K562 (cell line): ENCODE measurements at regions not wholly inside any gene's neighbourhood (a gene's known extent, or its start where the extent isn't known, plus 50 kb on each side); places are given as distances from the start of the nearest gene placed in this dataset.

Experiments used
- ATAC-seq: fragments of 200-7000 bp; cut with Tn5 transposase; 3 replicates; pipeline ENCODE4 v1.9.1; 2020; ENCODE audit warnings: moderate library complexity
- BruUV-seq: library from RNA; stranded (reverse); fragments of 400-500 nt; replicated peaks from 2 replicates; lab custom pipeline; 2021; lab: Mats Ljungman, UMichigan
- CTCF ChIA-PET: fragments of 300-600 bp; formaldehyde crosslinking; extraction: SDS; loops from one replicate; lab custom pipeline; 2021; ENCODE audit warnings: low intra/inter-chr PET ratio; lab: Yijun Ruan, JAX
- POLR2A ChIA-PET: fragments of 300-600, 350-650 bp; sonication (Branson Sonifier 250); formaldehyde crosslinking; extraction: SDS; loops from one replicate; lab custom pipeline; 2021; ENCODE audit warnings: antibody characterized with exemption, inconsistent platforms; lab: Yijun Ruan, JAX
- DNase-seq, 4 experiments: peaks; one replicate each; pipeline versions ENCODE4 v3.0.0 to v3.0.0-alpha.2; 2011 to 2018; ENCODE audit warnings: low spot score in 3 of 4, mixed read lengths in 3 of 4; ENCODE audit errors: extremely low read depth in 1 of 4
- FAIRE-seq: peaks from 2 replicates; lab custom pipeline; 2011; peaks lifted over from hg19 to GRCh38; lab: Jason Lieb, UNC
- H2AFZ ChIP-seq: 2 replicates; pipeline ENCODE4 v1.6.0; 2011; ENCODE audit warnings: low read depth, low read length, control low read depth, inconsistent platforms
- H3K27ac ChIP-seq: fragments of 200-600 bp; 3 replicates; pipeline ENCODE4 v1.8.0; 2011; ENCODE audit warnings: low read depth, mild to moderate bottlenecking, control low read depth, inconsistent platforms, low read length, moderate library complexity, mixed read lengths; ENCODE audit errors: extremely low read depth
- H3K27me3 ChIP-seq, 2 experiments: fragments of 300-600 bp in 1 of 2; 2 replicates in 1 of 2; 3 replicates in 1 of 2; pipeline versions ENCODE4 v1.6.0 to v1.8.0; 2011; ENCODE audit warnings: inconsistent platforms in 2 of 2, low read length in 2 of 2, mild to moderate bottlenecking in 1 of 2, mixed read lengths in 1 of 2, moderate library complexity in 1 of 2; ENCODE audit not compliant: control insufficient read depth in 2 of 2, insufficient read depth in 2 of 2
- H3K36me3 ChIP-seq: fragments of 300-600 bp; 3 replicates; pipeline ENCODE4 v1.8.0; 2011; ENCODE audit warnings: mild to moderate bottlenecking, low read length, inconsistent platforms; ENCODE audit not compliant: control insufficient read depth, insufficient read depth
- H3K4me1 ChIP-seq, 2 experiments: fragments of 200-600 bp in 1 of 2; replicated peaks in 1 of 2; 2 replicates in 1 of 2; 3 replicates in 1 of 2; pipeline versions ENCODE4 v1.5.1 to v1.8.0; 2011; ENCODE audit warnings: inconsistent platforms in 2 of 2, low read length in 2 of 2, mild to moderate bottlenecking in 1 of 2, mixed read lengths in 1 of 2, moderate library complexity in 1 of 2; ENCODE audit not compliant: control insufficient read depth in 2 of 2, insufficient read depth in 2 of 2
- H3K4me2 ChIP-seq: 2 replicates; pipeline ENCODE4 v1.6.1; 2011; ENCODE audit warnings: low read length, control low read depth, inconsistent platforms, mixed read lengths; ENCODE audit not compliant: insufficient read depth
- H3K4me3 ChIP-seq: fragments of 200-600 bp; sonication (generic), shearing (Covaris generic); 2 replicates; pipeline ENCODE4 v1.5.1; 2016; ENCODE audit warnings: control low read depth, inconsistent platforms
- H3K79me2 ChIP-seq: fragments of 200-600 bp; 3 replicates; pipeline ENCODE4 v1.8.0; 2011; ENCODE audit warnings: low read length, inconsistent platforms; ENCODE audit not compliant: control insufficient read depth, insufficient read depth
- H3K9ac ChIP-seq, 2 experiments: 2 replicates each; pipeline versions ENCODE4 v1.6.0 to v1.6.1; 2011; ENCODE audit warnings: low read depth in 2 of 2, low read length in 2 of 2, control low read depth in 1 of 2, inconsistent platforms in 1 of 2, mild to moderate bottlenecking in 1 of 2, mixed read lengths in 1 of 2; ENCODE audit not compliant: insufficient read depth in 1 of 2
- H3K9me1 ChIP-seq: one replicate; pipeline ENCODE4 v1.6.0; 2011; ENCODE audit warnings: inconsistent platforms, mild to moderate bottlenecking, low read length, moderate library complexity; ENCODE audit not compliant: control insufficient read depth, insufficient read depth
- H3K9me3 ChIP-seq: replicated peaks from 2 replicates; pipeline ENCODE4 v1.5.1; 2011; ENCODE audit warnings: low read depth, low read length, inconsistent platforms; ENCODE audit not compliant: control insufficient read depth, insufficient read depth
- H4K20me1 ChIP-seq: replicated peaks from 2 replicates; pipeline ENCODE4 v1.6.1; 2011; ENCODE audit warnings: low read length, inconsistent platforms, mixed read lengths; ENCODE audit not compliant: control insufficient read depth, insufficient read depth
- CBX5 ChIP-seq: IDR thresholded peaks from 2 replicates; pipeline ENCODE4 v1.6.1; 2014; ENCODE audit warnings: low read depth, borderline replicate concordance
- ETV1 ChIP-seq: fragments of 450-650 bp; conservative IDR thresholded peaks from 2 replicates; pipeline ENCODE4 v1.6.1; 2016; ENCODE audit warnings: missing genetic modification characterization, control low read depth, low read depth, missing compliant biosample characterization
- FOXJ2 ChIP-seq: fragments of 200-800 bp; sonication (Bioruptor generic); IDR thresholded peaks from 2 replicates; pipeline ENCODE4 v1.6.1; 2016; ENCODE audit warnings: missing genetic modification characterization, missing compliant biosample characterization
- FOXJ3 ChIP-seq: sonication (generic); formaldehyde crosslinking; IDR thresholded peaks from 2 replicates; pipeline ENCODE4 v1.4.0; 2020; ENCODE audit warnings: mild to moderate bottlenecking, missing genetic modification reagents
- MAFF ChIP-seq: IDR thresholded peaks from 2 replicates; pipeline ENCODE4 v1.6.1; 2012; ENCODE audit warnings: low read length, improper control_type of control experiment
- RFX1 ChIP-seq: fragments of 450-650 bp; IDR thresholded peaks from 2 replicates; pipeline ENCODE4 v1.6.1; 2016; ENCODE audit warnings: mild to moderate bottlenecking, moderate library complexity
- SMAD3 ChIP-seq: fragments of 450-650 bp; formaldehyde crosslinking; conservative IDR thresholded peaks from 2 replicates; pipeline ENCODE4 v1.4.0; 2020; ENCODE audit warnings: mild to moderate bottlenecking
- TCF7 ChIP-seq: sonication (generic); IDR thresholded peaks from 2 replicates; pipeline ENCODE4 v1.6.1; 2016; ENCODE audit warnings: antibody characterized with exemption, borderline replicate concordance
- ZNF444 ChIP-seq: fragments of 250-450 bp; sonication (Bioruptor Pico); IDR thresholded peaks from 2 replicates; pipeline ENCODE4 v1.4.0; 2020; ENCODE audit warnings: mild to moderate bottlenecking, moderate library complexity
- ZNF699 ChIP-seq: fragments of 250-450 bp; sonication (Bioruptor Pico); IDR thresholded peaks from 2 replicates; pipeline ENCODE4 v1.8.0; 2021; ENCODE audit warnings: mild to moderate bottlenecking, moderate library complexity; ENCODE audit not compliant: insufficient replicate concordance
- WGBS: fragments of 100-300 bp; shearing (Covaris generic); methylation state at CpG from one replicate; pipeline ENCODE4 v1.1.6; 2016; ENCODE audit warnings: low coverage, mixed read lengths; ENCODE audit not compliant: insufficient coverage; ENCODE audit errors: missing lambda C conversion rate; 5-methylcytosine and 5-hydroxymethylcytosine counted together
- in situ Hi-C: fragments of 300-500 bp; cut with MboI; formaldehyde crosslinking; loops from 4 replicates; pipeline ENCODE4 v1.15.0; 2018; ENCODE audit warnings: inconsistent platforms, mixed read lengths
- intact Hi-C: fragments of 100-400 bp; cut with micrococcal nuclease; formaldehyde crosslinking; loops from 2 replicates; pipeline ENCODE4 v1.14.2; 2022
- TF ChIP-seq, protein P1 (sequence below): sonication (generic); formaldehyde crosslinking; IDR thresholded peaks from 2 replicates; pipeline ENCODE4 v1.8.0; 2022; ENCODE audit warnings: mild to moderate bottlenecking, missing genetic modification reagents
- TF ChIP-seq, protein P2 (sequence below): fragments of 450-650 bp; formaldehyde crosslinking; IDR thresholded peaks from 2 replicates; pipeline ENCODE4 v1.4.0; 2020; ENCODE audit warnings: mild to moderate bottlenecking, moderate library complexity

DNA sequence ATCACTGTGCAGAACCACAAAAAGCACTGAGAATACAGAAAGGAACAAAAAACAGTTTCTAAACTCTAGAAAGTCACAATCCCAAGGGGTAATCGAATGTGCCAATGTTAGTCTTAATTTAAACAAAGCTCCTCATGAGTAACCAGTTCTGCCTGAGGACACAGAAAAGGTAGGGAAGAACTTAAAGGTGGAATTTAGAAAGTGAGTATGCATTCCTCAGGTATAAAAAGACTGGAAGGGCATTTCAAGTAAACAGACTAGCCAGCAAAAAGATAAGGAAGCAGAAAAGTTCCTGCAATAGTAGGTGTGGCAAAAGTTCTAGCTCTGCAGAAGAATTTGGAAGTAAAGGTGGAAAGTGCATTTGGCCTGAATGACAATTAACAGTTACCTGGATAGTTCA lies 84.6 kb upstream of the DLX6 start (continued):
- TF ChIP-seq, protein P1, sequence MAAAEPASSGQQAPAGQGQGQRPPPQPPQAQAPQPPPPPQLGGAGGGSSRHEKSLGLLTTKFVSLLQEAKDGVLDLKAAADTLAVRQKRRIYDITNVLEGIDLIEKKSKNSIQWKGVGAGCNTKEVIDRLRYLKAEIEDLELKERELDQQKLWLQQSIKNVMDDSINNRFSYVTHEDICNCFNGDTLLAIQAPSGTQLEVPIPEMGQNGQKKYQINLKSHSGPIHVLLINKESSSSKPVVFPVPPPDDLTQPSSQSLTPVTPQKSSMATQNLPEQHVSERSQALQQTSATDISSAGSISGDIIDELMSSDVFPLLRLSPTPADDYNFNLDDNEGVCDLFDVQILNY = no peak
- TF ChIP-seq, all 486 proteins: peak for 0

DNA sequence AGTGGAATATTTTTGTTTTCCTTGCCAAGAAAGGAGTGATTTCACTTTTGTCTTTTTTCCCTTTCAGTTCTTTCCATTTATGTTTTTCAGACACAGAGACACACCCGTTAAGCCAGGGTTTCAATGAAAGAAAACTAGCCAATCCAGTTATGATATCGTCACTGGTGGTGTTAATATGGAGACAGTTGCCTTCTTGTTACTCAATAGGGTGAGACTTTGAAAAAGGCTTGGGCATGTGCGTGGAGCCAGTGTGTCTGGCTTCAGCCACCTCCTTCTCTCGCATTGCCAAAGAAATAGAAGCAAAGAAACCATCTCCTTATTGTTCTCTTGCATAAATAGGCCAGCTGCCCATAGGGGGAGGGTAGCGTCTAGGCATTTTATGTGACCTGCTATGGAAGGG lies 84.1 kb upstream of the DLX6 start:
- no TSS peak for BruUV-seq
- H3K9ac ChIP-seq = no peak overlapping the region
- ChIA-PET CTCF (no interaction called here), POLR2A (no interaction called here)
- H4K20me1 ChIP-seq = no peaks in the 10 kb centered on the region
- no peaks in the 10 kb centered on the region for H3K9me1 ChIP-seq
- H3K27me3 ChIP-seq = peaks cover 0 to 2% of the 10 kb centered on the region in 2 experiments; a peak in 1 of 5 replicates
- FAIRE-seq = no peak
- H3K4me2 ChIP-seq = no peak overlapping the region
- H3K79me2 ChIP-seq = no peaks in the 10 kb centered on the region
- no peak for ATAC-seq
- WGBS = under 1% methylated on average over 5 of the region's 5 CpGs
- no peak for TF ChIP-seq MAFF
- TF ChIP-seq FOXJ3 (CRISPR knock-in tag) = no peak
- TF ChIP-seq SMAD3 = no peak
- TF ChIP-seq CBX5 = no peak
- no peak for TF ChIP-seq ETV1 (tag)
- no peak for TF ChIP-seq FOXJ2
- no peak for TF ChIP-seq ZNF699
- no peak for TF ChIP-seq ZNF444 (CRISPR knock-in tag)
- TF ChIP-seq, protein P2, sequence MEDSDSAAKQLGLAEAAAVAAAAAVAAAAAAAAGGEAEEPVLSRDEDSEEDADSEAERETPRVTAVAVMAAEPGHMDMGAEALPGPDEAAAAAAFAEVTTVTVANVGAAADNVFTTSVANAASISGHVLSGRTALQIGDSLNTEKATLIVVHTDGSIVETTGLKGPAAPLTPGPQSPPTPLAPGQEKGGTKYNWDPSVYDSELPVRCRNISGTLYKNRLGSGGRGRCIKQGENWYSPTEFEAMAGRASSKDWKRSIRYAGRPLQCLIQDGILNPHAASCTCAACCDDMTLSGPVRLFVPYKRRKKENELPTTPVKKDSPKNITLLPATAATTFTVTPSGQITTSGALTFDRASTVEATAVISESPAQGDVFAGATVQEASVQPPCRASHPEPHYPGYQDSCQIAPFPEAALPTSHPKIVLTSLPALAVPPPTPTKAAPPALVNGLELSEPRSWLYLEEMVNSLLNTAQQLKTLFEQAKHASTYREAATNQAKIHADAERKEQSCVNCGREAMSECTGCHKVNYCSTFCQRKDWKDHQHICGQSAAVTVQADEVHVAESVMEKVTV (CRISPR knock-in tag) = no peak
- TF ChIP-seq RFX1 = no peak
- TF ChIP-seq TCF7 = no peak
- no peak overlapping the region for H3K4me3 ChIP-seq
- no peak overlapping the region for H2AFZ ChIP-seq
- H3K27ac ChIP-seq = no peak overlapping the region
- H3K4me1 ChIP-seq = no peaks in the 10 kb centered on the region
- in situ Hi-C loops = no loop called here
- H3K36me3 ChIP-seq = no peaks in the 10 kb centered on the region
- DNase-seq = no peak
- intact Hi-C loops = no loop called here
- H3K9me3 ChIP-seq = no peaks in the 10 kb centered on the region
